ENCODE measurements at regions not wholly inside any gene's neighbourhood (a gene's known extent, or its start where the extent isn't known, plus 50 kb on each side); places are given as distances from the start of the nearest gene placed in this dataset.

DNA sequence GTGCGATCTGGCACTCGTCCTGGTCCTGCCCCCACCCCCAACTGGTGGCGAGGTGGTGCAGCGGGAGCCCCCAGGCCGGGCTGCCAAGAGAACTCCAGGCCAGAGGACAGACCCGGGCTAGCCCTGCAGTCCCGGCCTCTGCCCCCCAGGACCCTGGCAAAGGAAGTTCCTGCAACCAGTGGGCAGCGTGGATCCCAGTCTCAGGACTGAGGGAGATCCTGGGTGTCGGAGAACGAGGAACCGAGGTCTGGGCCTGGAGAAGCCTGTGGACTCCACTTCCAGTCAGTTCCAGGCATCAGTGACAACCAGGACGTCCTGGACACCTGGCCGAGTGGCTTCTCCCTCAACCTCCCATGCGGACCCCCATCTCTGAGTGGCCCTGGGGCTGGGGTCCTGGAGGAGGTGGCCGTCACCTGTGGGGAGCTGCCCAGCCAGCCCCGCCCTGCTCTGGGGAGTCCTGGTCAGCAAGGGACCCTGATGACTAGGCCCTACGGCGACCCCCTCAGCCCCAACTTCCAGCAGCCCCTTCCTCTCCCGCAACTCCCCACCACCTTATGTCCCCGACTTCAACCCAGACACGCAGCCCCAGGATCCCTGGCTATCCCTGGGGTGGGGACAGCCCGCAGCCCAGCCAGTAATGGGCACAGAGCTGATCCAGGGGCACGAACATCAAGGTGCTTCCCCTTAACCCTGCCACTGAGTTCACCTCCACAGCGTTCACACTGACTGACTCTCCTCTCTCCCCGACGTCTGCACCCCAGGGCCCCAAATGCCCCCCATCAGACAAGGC, 53.7 kb upstream of the NKX1-1 start:
- DNase-seq, result no peak

DNA sequence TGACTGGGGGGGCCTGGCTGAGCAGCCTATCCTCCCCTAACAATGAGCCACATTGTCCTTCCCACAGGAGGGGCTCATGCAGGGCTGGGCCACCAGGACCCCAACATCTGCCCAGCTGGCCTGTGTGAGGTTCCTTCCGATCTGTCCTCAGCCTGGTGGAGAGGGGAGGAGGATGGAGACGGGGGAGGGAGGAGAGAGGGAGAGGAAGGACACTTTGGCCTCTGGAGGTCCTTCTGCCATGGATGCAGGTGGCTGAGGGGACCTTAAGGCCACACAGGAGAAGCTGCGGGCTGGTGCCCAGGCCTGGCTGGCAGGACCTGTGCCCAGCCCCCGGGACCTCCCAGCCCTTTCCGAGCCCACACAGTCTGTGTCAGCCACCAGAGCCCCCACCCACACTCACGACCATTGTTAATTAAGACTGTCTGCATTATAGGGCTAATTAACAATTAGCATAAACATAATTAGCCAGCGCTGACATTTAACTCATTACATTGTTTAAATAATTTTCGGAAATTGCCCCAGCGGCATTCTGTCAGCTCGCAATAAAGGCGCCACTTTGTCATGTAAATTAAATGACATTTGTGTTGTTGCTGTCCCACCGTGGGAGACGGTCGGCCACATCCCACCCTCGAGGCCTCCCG, 53.0 kb upstream of the NKX1-1 start:
- no peak for DNase-seq

- DNase-seq, result no peak
These were observed 52.3 kb upstream of the NKX1-1 start for GRCh38 chr4:1458581-1458980.

All from midbrain (tissue), 1 donor.